ENCODE measurements at regions not wholly inside any gene's neighbourhood (a gene's known extent, or its start where the extent isn't known, plus 50 kb on each side); places are given as distances from the start of the nearest gene placed in this dataset.

DNA sequence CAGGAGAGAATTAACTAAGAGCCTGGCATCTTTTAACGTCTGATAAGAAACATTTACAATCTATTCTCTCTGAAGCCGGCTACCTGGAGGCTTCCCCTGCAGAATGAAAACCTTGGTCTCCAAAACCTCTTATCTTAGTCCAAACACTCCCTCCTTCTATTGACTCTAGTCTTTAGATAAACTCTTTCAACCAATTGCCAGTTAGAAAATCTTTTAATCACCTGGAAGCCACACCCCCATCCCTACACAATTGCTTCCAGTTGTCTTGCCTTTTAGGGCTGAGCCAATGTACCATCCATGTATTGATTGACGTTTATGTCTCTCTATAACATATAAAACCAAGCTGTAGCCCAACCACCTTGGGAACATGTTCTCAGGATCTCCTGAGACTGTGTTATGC is 1343.1 kb upstream of the C9orf72 start:
- TF ChIP-seq, protein P1, sequence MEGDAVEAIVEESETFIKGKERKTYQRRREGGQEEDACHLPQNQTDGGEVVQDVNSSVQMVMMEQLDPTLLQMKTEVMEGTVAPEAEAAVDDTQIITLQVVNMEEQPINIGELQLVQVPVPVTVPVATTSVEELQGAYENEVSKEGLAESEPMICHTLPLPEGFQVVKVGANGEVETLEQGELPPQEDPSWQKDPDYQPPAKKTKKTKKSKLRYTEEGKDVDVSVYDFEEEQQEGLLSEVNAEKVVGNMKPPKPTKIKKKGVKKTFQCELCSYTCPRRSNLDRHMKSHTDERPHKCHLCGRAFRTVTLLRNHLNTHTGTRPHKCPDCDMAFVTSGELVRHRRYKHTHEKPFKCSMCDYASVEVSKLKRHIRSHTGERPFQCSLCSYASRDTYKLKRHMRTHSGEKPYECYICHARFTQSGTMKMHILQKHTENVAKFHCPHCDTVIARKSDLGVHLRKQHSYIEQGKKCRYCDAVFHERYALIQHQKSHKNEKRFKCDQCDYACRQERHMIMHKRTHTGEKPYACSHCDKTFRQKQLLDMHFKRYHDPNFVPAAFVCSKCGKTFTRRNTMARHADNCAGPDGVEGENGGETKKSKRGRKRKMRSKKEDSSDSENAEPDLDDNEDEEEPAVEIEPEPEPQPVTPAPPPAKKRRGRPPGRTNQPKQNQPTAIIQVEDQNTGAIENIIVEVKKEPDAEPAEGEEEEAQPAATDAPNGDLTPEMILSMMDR (IDR thresholded peaks at IDR 0.05; ENCODE audit: insufficient read depth, missing control alignments) = no peak
- FAIRE-seq = no peak
- no peak for DNase-seq (ENCODE audit: insufficient read length, low spot score)

DNA sequence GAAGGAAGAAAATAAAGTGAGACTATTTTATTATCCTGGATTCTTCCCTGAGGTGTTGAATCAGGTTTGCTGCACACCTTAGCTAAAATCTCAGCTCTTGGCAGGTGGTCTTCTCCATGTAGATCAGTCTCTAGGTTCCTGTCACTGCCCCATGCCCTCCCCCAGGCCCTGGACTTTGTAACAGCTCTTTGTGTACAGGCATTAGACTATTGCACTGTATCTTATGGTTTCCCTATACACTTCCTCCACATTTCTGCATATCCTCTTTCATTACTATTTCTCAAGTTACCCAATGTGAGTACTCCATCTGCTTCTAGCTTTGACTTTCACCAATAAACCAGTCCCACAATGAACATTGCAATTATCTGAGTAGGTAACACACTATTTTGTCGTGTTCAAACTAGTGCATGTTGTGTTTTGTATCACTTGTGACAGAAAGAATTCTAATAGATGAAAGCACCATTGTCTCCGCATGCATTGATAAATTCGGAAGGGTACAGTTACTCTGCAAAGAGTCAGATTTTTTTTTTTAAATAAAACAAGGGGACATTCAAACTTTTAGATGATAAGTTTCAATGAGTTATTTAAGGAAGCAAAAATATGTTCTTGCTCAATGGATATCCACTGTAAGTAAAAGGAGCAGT is 1348.7 kb upstream of the C9orf72 start:
- FAIRE-seq (no peak), DNase-seq (ENCODE audit: insufficient read length, low spot score) (no peak)
- TF ChIP-seq, protein P1 (IDR thresholded peaks at IDR 0.05; ENCODE audit: insufficient read depth, missing control alignments) = no peak

DNA sequence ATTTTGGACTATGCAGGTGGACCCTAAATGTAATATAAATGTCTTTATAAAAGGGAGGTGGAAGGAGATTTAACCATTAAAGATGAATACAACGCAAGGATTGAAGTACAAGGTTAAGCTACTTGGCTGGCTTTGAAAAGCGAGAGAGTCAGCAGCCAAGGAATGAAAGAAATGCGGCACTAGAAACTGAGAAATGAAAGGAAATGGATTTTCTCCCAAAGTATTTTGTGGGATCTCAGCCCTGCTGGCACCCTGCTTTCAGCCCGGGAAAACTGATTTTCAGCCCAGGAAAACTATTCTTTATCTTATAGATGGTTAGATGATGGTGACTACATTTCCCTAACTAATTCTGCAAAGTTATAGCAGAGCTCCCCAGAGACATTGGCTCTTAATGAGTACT is 1349.6 kb upstream of the C9orf72 start:
- DNase-seq (ENCODE audit: insufficient read length, low spot score) (no peak), FAIRE-seq (no peak)
- TF ChIP-seq, protein P1 (IDR thresholded peaks at IDR 0.05; ENCODE audit: insufficient read depth, missing control alignments) = no peak

DNA sequence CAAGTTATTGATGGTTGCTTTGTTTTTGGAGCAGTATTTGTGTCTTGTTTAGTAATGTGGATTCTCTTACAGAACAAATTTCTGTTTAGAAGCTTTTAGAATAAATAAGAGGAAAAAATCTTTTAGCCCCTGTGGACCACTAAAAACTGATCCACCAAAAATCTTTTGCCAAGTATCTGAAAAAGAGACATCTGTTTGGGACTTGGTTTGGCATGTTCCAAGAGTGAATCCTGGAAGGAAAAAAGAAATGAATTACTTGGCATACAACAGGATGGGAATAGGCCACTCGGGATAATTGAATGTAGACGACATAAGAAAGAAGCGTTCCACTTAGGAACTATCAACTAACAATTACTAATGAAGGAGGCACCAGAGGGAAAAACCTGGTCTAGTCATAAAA is 1350.1 kb upstream of the C9orf72 start:
- DNase-seq (ENCODE audit: insufficient read length, low spot score) (no peak), FAIRE-seq (peak; percentile 46)
- TF ChIP-seq, protein P1 (IDR thresholded peaks at IDR 0.05; ENCODE audit: insufficient read depth, missing control alignments) = no peak

DNA sequence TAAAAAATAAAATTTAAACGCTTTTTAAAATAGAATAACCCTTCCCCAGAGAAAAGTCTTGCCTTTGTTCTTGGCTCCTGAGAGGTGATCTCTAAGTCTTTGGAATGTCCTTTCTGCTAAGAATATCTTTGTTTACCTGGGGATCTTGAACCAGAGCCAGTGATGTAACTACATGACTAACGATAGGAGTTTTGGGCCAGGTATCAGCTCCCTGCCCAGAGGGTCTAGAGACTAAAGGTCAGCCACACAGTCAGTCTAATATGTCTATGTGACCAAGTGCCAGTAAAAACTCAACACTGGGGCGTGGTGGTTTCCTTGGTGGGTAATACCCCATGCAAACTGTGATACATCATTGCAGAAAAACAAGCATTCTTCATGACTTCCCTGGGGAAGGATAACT is 1351.9 kb upstream of the C9orf72 start:
- FAIRE-seq (no peak), DNase-seq (ENCODE audit: insufficient read length, low spot score) (no peak)

DNA sequence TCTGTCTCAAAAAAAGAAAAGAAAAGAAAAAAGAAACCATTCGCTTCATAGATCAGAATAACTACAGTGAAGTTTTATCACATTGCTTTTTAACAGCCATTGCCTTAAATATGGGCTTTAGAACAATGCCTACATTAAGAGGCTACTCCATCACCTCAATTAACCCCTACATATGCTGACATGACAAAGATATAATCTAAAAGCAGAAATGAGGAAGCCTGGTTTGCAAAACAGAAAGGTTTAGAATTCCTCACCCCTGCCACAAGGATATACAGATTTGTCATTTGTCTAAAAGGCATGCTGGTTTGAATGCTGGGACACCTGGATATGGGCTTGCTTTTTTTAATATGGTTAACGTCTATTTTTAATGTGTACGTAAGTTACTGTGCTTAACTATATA is 1353.0 kb upstream of the C9orf72 start:
- FAIRE-seq = no peak
- TF ChIP-seq, protein P1 (IDR thresholded peaks at IDR 0.05; ENCODE audit: insufficient read depth, missing control alignments) = no peak
- DNase-seq (ENCODE audit: insufficient read length, low spot score) = no peak

More for the DNA sequence above, 1351.9 kb upstream of the C9orf72 start:
- TF ChIP-seq, protein P1 (IDR thresholded peaks at IDR 0.05; ENCODE audit: insufficient read depth, missing control alignments) = no peak

DNA sequence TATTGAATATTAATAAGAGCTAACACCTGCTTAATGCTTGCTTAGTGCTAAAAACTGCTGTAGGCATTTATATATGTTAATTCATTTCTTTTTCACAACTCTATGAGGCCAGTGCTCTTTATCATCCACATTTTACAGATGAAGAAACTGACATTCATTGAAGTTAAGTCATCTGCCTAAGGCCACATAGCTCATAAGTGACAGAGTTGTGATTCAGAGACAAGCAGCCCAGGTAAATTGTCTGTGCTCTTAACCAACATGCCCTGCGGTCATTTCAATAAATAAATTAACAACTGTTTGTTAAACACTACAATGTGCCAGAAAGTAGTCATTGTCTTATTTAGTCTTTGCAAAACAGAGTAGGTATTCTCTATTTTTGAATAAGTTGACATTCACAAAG is 1354.4 kb upstream of the C9orf72 start:
- TF ChIP-seq, protein P1 (IDR thresholded peaks at IDR 0.05; ENCODE audit: insufficient read depth, missing control alignments) = no peak
- DNase-seq (ENCODE audit: insufficient read length, low spot score) (no peak), FAIRE-seq (no peak)

All from D721Med (cell line).